GM12878 (cell line): ENCODE measurements at regions not wholly inside any gene's neighbourhood (a gene's known extent, or its start where the extent isn't known, plus 50 kb on each side); places are given as distances from the start of the nearest gene placed in this dataset.

ENCODE experiments used
- ATAC-seq: fragments of 200-7000 bp; cut with Tn5 transposase; 3 replicates; pipeline ENCODE4 v1.9.1; 2020; ENCODE audit warnings: mild to moderate bottlenecking, moderate library complexity
- BruUV-seq: library from RNA; stranded (reverse); fragments of 400-500 nt; replicated peaks from 2 replicates; lab custom pipeline; 2021; lab: Mats Ljungman, UMichigan
- CTCF ChIA-PET: fragments of 300-600 bp; sonication (Branson Sonifier 250); formaldehyde crosslinking; extraction: SDS; loops from one replicate; lab custom pipeline; 2021; ENCODE audit warnings: inconsistent platforms; lab: Yijun Ruan, JAX
- POLR2A ChIA-PET: fragments of 350-600 bp; formaldehyde crosslinking; extraction: SDS; loops from one replicate; lab custom pipeline; 2021; ENCODE audit warnings: inconsistent platforms; lab: Charles Lee
- RAD21 ChIA-PET: fragments of 300-600 bp; sonication (Branson Sonifier 250); formaldehyde crosslinking; loops from one replicate; lab custom pipeline; 2023; ENCODE audit warnings: antibody characterized with exemption; ENCODE audit not compliant: unreplicated experiment; lab: Charles Lee
- SMC1A ChIA-PET: fragments of 300-600 bp; sonication (Branson Sonifier 250); formaldehyde crosslinking; loops from one replicate; lab custom pipeline; 2023; ENCODE audit not compliant: unreplicated experiment, uncharacterized antibody; lab: Charles Lee
- DNase-seq: peaks from one replicate; pipeline ENCODE4 v3.0.0-alpha.2; 2011; ENCODE audit warnings: low read depth, low spot score
- FAIRE-seq: peaks from 3 replicates; lab custom pipeline; 2011; peaks lifted over from hg19 to GRCh38; lab: Jason Lieb, UNC
- H2AFZ ChIP-seq: 2 replicates; pipeline ENCODE4 v1.6.0; 2011; ENCODE audit warnings: low read depth, low read length, control low read depth; ENCODE audit not compliant: control insufficient read depth
- H3K27ac ChIP-seq: 2 replicates; pipeline ENCODE4 v1.5.1; 2011; ENCODE audit warnings: control low read depth; ENCODE audit not compliant: control insufficient read depth, insufficient read depth
- H3K27me3 ChIP-seq, 2 experiments: replicated peaks in 1 of 2; 2 replicates each; pipeline versions ENCODE4 v1.6.0 to v1.6.1; 2011; ENCODE audit warnings: low read length in 1 of 2; ENCODE audit not compliant: control insufficient read depth in 2 of 2, insufficient read depth in 2 of 2
- H3K36me3 ChIP-seq, 2 experiments: 2 replicates each; pipeline ENCODE4 v1.5.1; 2011; ENCODE audit warnings: low read length in 1 of 2; ENCODE audit not compliant: control insufficient read depth in 2 of 2, insufficient read depth in 2 of 2
- H3K4me1 ChIP-seq: 2 replicates; pipeline ENCODE4 v1.6.1; 2011; ENCODE audit warnings: mild to moderate bottlenecking, low read length, moderate library complexity, mixed read lengths; ENCODE audit not compliant: control insufficient read depth, insufficient read depth
- H3K4me2 ChIP-seq: 2 replicates; pipeline ENCODE4 v1.6.0; 2011; ENCODE audit warnings: control low read depth; ENCODE audit not compliant: control insufficient read depth, insufficient read depth
- H3K4me3 ChIP-seq: fragments of 200-600 bp; sonication (generic); 2 replicates; pipeline ENCODE4 v1.5.1; 2016
- H3K79me2 ChIP-seq: 2 replicates; pipeline ENCODE4 v1.6.0; 2011; ENCODE audit warnings: low read length; ENCODE audit not compliant: control insufficient read depth, insufficient read depth
- H3K9ac ChIP-seq: 2 replicates; pipeline ENCODE4 v1.8.0; 2011; ENCODE audit warnings: low read length, control low read depth, mixed read lengths; ENCODE audit not compliant: control insufficient read depth, insufficient read depth
- H3K9me3 ChIP-seq: replicated peaks from 3 replicates; pipeline ENCODE4 v1.5.1; 2011; ENCODE audit warnings: mild to moderate bottlenecking, low read length; ENCODE audit not compliant: control insufficient read depth, insufficient read depth
- H4K20me1 ChIP-seq: 2 replicates; pipeline ENCODE4 v1.6.0; 2011; ENCODE audit not compliant: control insufficient read depth, insufficient read depth
- E4F1 ChIP-seq: fragments of 450-650 bp; IDR thresholded peaks from 2 replicates; pipeline ENCODE4 v1.6.1; 2018; ENCODE audit warnings: borderline replicate concordance, mild to moderate bottlenecking; ENCODE audit not compliant: partially characterized antibody
- NBN ChIP-seq: fragments of 450-650 bp; IDR thresholded peaks from 2 replicates; pipeline ENCODE4 v1.6.1; 2016
- NKRF ChIP-seq: fragments of 450-650 bp; conservative IDR thresholded peaks from 2 replicates; pipeline ENCODE4 v1.6.1; 2017; ENCODE audit warnings: mild to moderate bottlenecking, moderate library complexity
- RB1 ChIP-seq: fragments of 450-650 bp; formaldehyde crosslinking; IDR thresholded peaks from 2 replicates; pipeline ENCODE4 v1.6.1; 2017; ENCODE audit warnings: mild to moderate bottlenecking, borderline replicate concordance
- STAT1 ChIP-seq: fragments of 450-650 bp; conservative IDR thresholded peaks from 2 replicates; pipeline ENCODE4 v1.6.1; 2014; ENCODE audit warnings: antibody characterized with exemption, mild to moderate bottlenecking
- ZBED1 ChIP-seq: IDR thresholded peaks from 2 replicates; pipeline ENCODE4 v1.6.1; 2016; ENCODE audit warnings: borderline replicate concordance
- ZBTB40 ChIP-seq: fragments of 450-650 bp; IDR thresholded peaks from 2 replicates; pipeline ENCODE4 v1.6.1; 2016; ENCODE audit warnings: mild to moderate bottlenecking, moderate library complexity, borderline replicate concordance
- WGBS: methylation state at CpG from one replicate; pipeline ENCODE4 v1.1.6; 2016; ENCODE audit warnings: low lambda C conversion rate; ENCODE audit not compliant: insufficient replicate concordance, insufficient coverage; ENCODE audit errors: missing lambda C conversion rate; 5-methylcytosine and 5-hydroxymethylcytosine counted together
- in situ Hi-C: fragments of 300-500 bp; cut with MboI; formaldehyde crosslinking; loops from 9 replicates; pipeline ENCODE4 v1.14.3; 2018; ENCODE audit warnings: mixed read lengths
- intact Hi-C: fragments of 100-400 bp; cut with micrococcal nuclease; formaldehyde crosslinking; loops from one replicate; pipeline ENCODE4 v1.14.2; 2022; ENCODE audit not compliant: unreplicated experiment

- TF ChIP-seq STAT1, result no peak
- WGBS, result 31% methylated on average over 3 of the region's 3 CpGs
- H4K20me1 ChIP-seq, result no peaks in the 10 kb centered on the region
- 0 out of 4 replicates have a peak, but pooled peaks cover 0 to 1% of the 10 kb centered on the region in 2 experiments for H3K27me3 ChIP-seq
- H3K9ac ChIP-seq, result no peak overlapping the region
- H3K9me3 ChIP-seq, result no peaks in the 10 kb centered on the region
- ChIA-PET SMC1A (no interaction called here), POLR2A (no interaction called here), RAD21 (no interaction called here), CTCF (interaction anchor here (1.1 to 1.8 kb wide), 2 partner anchors 8 to 10 kb away, joined by 4 to 6 read pairs; no protein-coding TSS in a partner anchor)
- no peak overlapping the region for H2AFZ ChIP-seq
- DNase-seq (no peak), FAIRE-seq (no peak), ATAC-seq (no peak)
- H3K79me2 ChIP-seq, result no peaks in the 10 kb centered on the region
- no peaks in the 10 kb centered on the region for H3K4me1 ChIP-seq
- BruUV-seq, result no TSS peak
- in situ Hi-C loops, result loop anchor here (25.0 kb wide), 1 partner anchor 1824 kb away; the partner anchor contains the start of gene INHBA
- no peak overlapping the region for H3K4me3 ChIP-seq
- intact Hi-C loops, result no loop called here
- H3K36me3 ChIP-seq, result no peaks in the 10 kb centered on the region
- H3K27ac ChIP-seq, result no peak overlapping the region
- no peak overlapping the region for H3K4me2 ChIP-seq
Observed at GRCh38 chr7:39888171-39888853, 61.7 kb upstream of the CDK13 start.

- Histone ChIP-seq H3K4me2 (no peak overlapping the region), H3K27me3 (peaks cover 0 to 1% of the 10 kb centered on the region in 2 experiments; a peak in 1 of 4 replicates), H3K27ac (no peak overlapping the region), H3K9ac (no peak overlapping the region), H3K4me3 (no peak overlapping the region), H3K36me3 (no peaks in the 10 kb centered on the region), H2AFZ (no peak overlapping the region), H4K20me1 (no peaks in the 10 kb centered on the region), H3K4me1 (no peaks in the 10 kb centered on the region), H3K9me3 (no peaks in the 10 kb centered on the region), H3K79me2 (no peaks in the 10 kb centered on the region)
- SMC1A ChIA-PET, result no interaction called here
- POLR2A ChIA-PET, result no interaction called here
- intact Hi-C loops, result loop anchor here (10.0 kb wide), 1 partner anchor 1814 kb away; the partner anchor contains the start of gene INHBA
- CTCF ChIA-PET, result interaction anchor here (0.6 kb wide), 1 partner anchor 1074 kb away, joined by 3 read pairs; no protein-coding TSS in a partner anchor
- no TSS peak for BruUV-seq
- no peak for DNase-seq
- ATAC-seq, result no peak
- no peak for FAIRE-seq
- RAD21 ChIA-PET, result no interaction called here
- WGBS, result 56% methylated on average over 4 of the region's 4 CpGs
- in situ Hi-C loops, result loop anchor here (25.0 kb wide), 1 partner anchor 1822 kb away; the partner anchor contains the start of gene INHBA
- TF ChIP-seq RB1, result no peak
- no peak for TF ChIP-seq NKRF
- TF ChIP-seq ZBTB40, result no peak
- TF ChIP-seq ZBED1, result no peak
- no peak for TF ChIP-seq NBN
- TF ChIP-seq E4F1, result no peak
Observed at GRCh38 chr7:39890411-39890810, 59.6 kb upstream of the CDK13 start.
